AG20443 (cell line): ENCODE measurements at regions not wholly inside any gene's neighbourhood (a gene's known extent, or its start where the extent isn't known, plus 50 kb on each side); places are given as distances from the start of the nearest gene placed in this dataset.
A peak's percentile ranks its signal among the peaks of the same experiment; 100 is the strongest.

ENCODE experiments used
- DNase-seq: peaks from one replicate; pipeline ENCODE4 v3.0.0; 2012; ENCODE audit warnings: low spot score, mixed read lengths

DNA sequence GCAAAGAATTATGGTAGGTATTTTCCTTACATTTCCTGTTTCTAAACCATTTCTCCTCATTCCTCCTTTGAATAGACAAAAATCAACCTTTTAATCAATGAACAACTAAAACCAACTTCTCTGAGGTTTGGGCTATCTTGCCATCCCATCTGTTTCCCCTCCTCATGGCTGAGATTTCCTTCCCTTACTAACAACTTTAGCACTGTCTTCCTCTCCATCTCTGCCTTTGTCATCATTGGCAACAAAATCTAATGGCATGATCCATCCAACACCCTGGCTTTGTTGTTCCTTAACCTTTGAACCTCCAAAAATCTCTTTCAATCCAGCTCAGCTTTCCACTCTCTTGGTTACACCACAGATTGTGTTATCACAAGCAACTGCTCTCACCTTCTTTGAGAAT, 95.3 kb upstream of the FAM136A start:
- no peak for DNase-seq

GRCh38 chr2:70396612-70397011, 94.7 kb upstream of the FAM136A start:
- no peak for DNase-seq

- DNase-seq, result no peak
Measured at GRCh38 chr2:70393881-70394280, 92.0 kb upstream of the FAM136A start.

GRCh38 chr2:70391988-70392387, 90.1 kb upstream of the FAM136A start:
- DNase-seq, result no peak

GRCh38 chr2:70391259-70391658, 89.4 kb upstream of the FAM136A start:
- DNase-seq, result no peak

DNA sequence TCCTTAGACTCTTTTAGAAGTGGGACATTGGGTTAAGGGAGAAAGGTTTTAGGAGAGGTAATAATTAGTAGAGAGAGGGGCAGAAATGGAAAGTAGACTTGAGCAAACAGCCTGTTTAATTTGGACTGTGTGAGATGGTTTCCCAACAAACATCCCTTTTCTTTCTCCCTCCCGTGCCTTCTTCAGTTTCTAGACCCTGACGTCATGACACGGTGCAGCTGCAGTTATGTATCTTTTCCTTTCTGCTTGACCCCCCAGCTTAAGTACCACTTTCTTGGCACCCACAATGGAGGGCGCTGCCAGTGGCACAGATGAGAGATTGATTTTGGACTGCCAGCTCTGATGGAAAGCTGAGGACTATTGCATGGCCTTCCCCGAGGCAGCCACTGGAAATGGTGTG, 86.9 kb upstream of the FAM136A start:
- no peak for DNase-seq

DNA sequence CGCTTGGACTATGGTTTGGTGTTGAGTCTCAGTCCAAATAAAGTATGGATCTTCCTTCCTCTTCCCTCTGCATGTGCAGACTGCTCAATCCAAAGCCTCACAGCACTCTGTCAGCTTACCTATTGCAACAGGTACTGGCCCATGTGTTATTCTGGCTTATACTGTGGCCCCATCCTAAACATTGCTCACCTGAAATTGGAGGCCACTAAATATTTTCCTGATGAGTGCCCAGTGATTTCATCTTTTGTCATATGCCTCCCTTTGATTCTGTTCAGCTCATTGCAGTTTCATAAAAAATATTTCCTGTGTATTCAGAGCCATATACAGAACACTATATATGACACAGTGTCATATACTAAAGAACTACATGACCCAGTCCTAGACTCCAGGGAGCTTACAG, 86.3 kb upstream of the FAM136A start:
- DNase-seq, result no peak

DNA sequence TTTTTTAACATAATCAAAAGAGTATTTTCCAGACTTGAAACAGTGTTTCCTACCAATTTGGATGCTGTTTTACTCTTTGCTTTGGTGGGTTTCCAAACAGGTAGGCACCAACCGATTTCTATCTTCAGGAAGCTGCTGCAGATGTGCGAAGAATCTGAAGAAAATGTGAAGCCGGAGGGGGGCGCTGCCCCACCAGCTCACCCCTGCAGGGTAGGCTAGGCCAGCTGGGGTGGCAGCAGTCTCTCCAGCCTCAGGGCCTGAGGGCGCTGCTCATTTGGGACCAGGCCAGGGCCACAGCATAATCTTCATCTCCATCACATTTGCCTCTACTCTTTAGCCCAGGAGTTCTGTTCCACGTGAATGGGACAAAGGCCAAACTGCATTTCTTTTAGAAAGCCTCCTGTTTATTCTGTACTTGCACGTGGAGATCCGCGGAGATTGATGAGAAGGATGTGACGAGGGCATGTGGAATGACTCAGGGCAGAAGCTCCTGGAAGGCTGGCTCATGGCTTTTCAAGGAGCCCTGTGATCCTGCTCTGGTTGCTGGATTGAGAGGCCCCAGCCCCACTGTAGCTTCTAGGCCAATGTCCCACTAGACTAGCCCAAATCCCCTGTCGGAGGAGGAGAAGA, 84.2 kb upstream of the FAM136A start:
- peak; percentile 29 for DNase-seq

- DNase-seq, result no peak
Measured at GRCh38 chr2:70385204-70385603, 83.3 kb upstream of the FAM136A start.

DNA sequence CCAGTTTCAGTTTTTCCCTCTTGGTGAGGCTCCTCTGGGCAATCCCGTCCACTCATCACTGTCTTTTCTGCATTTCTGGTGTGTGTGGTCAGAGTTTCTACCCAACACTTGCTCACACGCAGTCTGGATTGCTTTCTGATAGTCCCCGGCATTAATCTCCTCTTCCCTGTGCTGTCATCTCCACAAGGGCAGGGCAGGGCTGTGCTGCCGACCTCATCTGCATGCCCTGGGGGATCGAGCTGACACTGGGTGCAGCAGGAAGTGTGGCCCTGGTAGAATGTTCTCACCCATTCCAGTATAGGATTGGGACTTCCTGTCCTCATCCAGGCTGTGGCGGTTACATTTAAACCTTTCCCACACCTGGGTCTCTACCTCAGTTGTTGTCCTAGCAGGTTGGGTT, 80.0 kb upstream of the FAM136A start:
- peak; percentile 79 for DNase-seq

- DNase-seq, result no peak
Measured at GRCh38 chr2:70381235-70381634, 79.4 kb upstream of the FAM136A start.

DNA sequence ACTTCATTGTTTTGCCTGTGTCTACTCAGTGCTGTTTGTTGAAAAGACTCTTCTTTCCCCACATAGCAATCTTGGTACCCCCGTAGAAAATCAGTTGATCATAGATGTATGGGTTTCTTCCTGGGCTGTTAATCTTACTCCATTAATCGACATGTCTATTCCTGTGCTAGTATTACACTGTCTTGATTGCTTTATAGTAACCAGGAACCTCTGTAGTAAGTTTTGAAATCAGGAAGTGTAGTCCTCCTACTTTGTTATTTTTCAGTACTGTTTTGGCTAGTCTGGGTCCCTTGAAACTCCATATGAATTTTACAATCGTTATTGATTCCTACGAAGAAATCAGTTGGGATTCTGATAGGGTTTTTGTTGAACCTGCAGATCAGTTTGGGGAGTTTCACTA, 78.8 kb upstream of the FAM136A start:
- DNase-seq, result no peak

GRCh38 chr2:70374616-70375015, 72.7 kb upstream of the FAM136A start:
- DNase-seq, result no peak

GRCh38 chr2:70371753-70372152, 69.9 kb upstream of the FAM136A start:
- DNase-seq, result peak; percentile 81

GRCh38 chr2:70369082-70369481, 67.2 kb upstream of the FAM136A start:
- DNase-seq, result no peak

- DNase-seq, result no peak
Measured at GRCh38 chr2:70368545-70368944, 66.7 kb upstream of the FAM136A start.

DNA sequence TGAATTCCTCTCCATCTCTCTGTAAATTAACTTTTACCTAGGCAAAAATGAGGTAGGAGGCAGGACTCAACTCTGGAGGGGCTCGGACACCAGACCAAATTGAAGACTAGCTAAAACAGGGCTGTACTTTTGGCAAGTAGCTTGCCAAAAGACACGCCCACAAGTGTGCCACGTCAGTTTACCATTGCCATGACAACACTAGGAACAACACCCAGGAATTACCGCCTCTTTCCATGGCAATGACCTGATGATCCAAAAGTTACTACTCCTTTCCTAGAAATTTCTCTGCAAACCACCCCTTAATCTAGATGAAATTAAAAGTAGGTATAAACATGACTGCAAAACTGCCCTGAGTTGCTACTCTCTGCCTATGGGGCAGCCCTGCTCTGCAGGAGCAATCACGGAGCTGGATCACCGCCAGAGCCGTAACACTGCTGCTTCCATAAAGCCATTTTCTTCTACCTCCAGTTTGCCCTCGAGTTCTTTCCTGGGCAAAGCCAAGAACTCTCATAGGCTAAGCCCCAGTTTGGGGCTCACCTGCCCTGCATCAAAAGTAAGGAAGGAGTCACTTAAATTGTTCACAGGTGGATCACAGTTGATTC, 66.0 kb upstream of the FAM136A start:
- peak; percentile 42 for DNase-seq

GRCh38 chr2:70362661-70363060, 60.8 kb upstream of the FAM136A start:
- no peak for DNase-seq

- no peak for DNase-seq
Measured at GRCh38 chr2:70360661-70361270, 58.9 kb upstream of the FAM136A start.

DNA sequence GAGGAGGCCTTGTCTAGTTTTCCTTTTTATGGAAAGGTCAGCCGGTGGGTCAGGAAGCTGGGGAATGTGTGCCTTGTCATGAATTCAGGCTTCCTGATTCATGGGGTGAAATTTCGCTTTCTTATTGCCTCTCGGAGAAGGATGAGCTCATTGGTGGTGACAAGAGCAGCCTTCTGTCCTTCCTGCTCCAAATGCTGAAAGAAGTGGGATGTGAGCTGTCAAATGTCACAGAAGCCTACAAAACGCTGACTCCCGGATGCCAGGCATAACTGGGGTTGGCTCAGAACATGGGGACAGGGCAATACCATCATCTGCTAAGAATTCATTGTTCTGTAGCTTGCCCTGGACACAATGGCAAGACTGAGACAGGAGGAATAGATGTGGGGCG, 55.8 kb upstream of the FAM136A start:
- peak; percentile 77 for DNase-seq

GRCh38 chr2:70356941-70357683, 55.2 kb upstream of the FAM136A start:
- DNase-seq, result peak; percentile 53

DNA sequence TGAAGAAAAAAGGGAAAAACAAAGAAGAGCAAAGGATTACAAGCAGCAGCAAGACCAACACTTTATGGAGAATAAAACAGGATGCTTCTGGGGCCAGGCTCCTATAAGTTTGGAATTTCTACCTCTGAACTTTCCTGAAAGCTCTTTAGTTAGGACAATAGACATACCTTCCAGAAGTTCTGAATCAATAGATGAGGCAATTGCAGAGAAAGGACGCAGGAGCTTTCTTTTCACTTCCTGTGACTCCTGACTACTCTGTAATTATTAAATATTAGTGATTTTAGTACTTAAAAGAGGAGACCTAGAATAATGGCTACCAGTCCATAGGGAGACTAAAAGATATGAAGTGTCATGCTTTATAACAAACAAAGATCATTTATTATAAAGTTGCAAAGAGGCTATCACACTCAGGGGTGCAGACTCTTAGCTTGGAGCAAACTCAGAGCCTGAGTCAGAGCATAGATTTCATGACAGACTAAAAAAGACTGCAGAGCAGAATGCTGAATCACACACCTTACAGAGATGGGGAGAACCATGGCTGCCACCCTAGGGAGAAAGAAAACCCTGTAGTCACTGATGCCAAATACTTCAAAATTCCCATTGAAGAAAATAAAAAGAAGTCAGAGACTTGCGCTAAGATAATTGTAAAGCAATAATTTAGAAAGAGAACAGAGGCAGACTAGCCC, 52.5 kb upstream of the FAM136A start:
- peak; percentile 67 for DNase-seq
